Gastroesophageal sphincter (tissue), 4 donors: ENCODE measurements at regions not wholly inside any gene's neighbourhood (a gene's known extent, or its start where the extent isn't known, plus 50 kb on each side); places are given as distances from the start of the nearest gene placed in this dataset.

Experiments used
- ATAC-seq: fragments of 150-250 bp; one replicate; pipeline ENCODE4 v1.9.1; 2016; ENCODE audit warnings: mild to moderate bottlenecking, moderate library complexity
- H3K27ac ChIP-seq, 4 donors: fragments of 200-600 bp; sonication (generic) in 3 of 4; 1 replicate in 3 of 4; 2 replicates in 1 of 4; pipeline ENCODE4 v1.5.1; 2016 to 2019
- H3K27me3 ChIP-seq: fragments of 200-600 bp; sonication (generic); one replicate; pipeline ENCODE4 v1.5.1; 2019
- H3K36me3 ChIP-seq, 2 donors: fragments of 200-600 bp; sonication (generic); one replicate each; pipeline ENCODE4 v1.5.1; 2019; ENCODE audit warnings: control low read depth in 1 of 2
- H3K4me1 ChIP-seq, 3 donors: fragments of 200-600 bp; sonication (generic); 1 replicate in 2 of 3; 2 replicates in 1 of 3; pipeline ENCODE4 v1.5.1; 2016 to 2019; ENCODE audit warnings: control low read depth in 2 of 3
- H3K4me3 ChIP-seq, 2 donors: fragments of 200-600 bp; sonication (generic); one replicate each; pipeline ENCODE4 v1.5.1; 2019; ENCODE audit warnings: mild to moderate bottlenecking in 1 of 2, moderate library complexity in 1 of 2
- H3K9me3 ChIP-seq, 3 donors: fragments of 200-600 bp; sonication (generic); one replicate each; pipeline ENCODE4 v1.5.1; 2017 to 2019; ENCODE audit warnings: control low read depth in 2 of 3
- CTCF ChIP-seq, 4 experiments: fragments of 200-600 bp in 2 of 4; fragments of 450-650 bp in 2 of 4; sonication (generic) in 1 of 4; IDR thresholded peaks; one replicate each; pipeline ENCODE4 v1.5.1; 2017 to 2019; ENCODE audit warnings: antibody characterized with exemption in 4 of 4, mild to moderate bottlenecking in 2 of 4, moderate library complexity in 2 of 4
- EP300 ChIP-seq: sonication (generic); formaldehyde crosslinking; IDR thresholded peaks from one replicate; pipeline ENCODE4 v1.6.1; 2017; ENCODE audit warnings: antibody characterized with exemption, mild to moderate bottlenecking
- POLR2A ChIP-seq, 2 donors: fragments of 450-650 bp; IDR thresholded peaks; one replicate each; pipeline ENCODE4 v1.6.1; 2017; ENCODE audit warnings: antibody characterized with exemption in 2 of 2, mild to moderate bottlenecking in 2 of 2, moderate library complexity in 1 of 2
- POLR2AphosphoS5 ChIP-seq: sonication (generic); formaldehyde crosslinking; IDR thresholded peaks from one replicate; pipeline ENCODE4 v1.6.1; 2017; ENCODE audit warnings: antibody characterized with exemption
- WGBS, 2 donors: methylation state at CpG; one replicate each; pipeline ENCODE4 v1.1.5; 2018; ENCODE audit warnings: low coverage in 1 of 2; 5-methylcytosine and 5-hydroxymethylcytosine counted together

- TF ChIP-seq POLR2AphosphoS5: no peak
- no peak for TF ChIP-seq EP300
- TF ChIP-seq POLR2A (IDR thresholded peaks at IDR 0.05): no peak
- no peak for TF ChIP-seq CTCF (IDR thresholded peaks at IDR 0.05)
- H3K9me3 ChIP-seq: no peaks in the 10 kb centered on the region
- no peak for ATAC-seq
- no peaks in the 10 kb centered on the region for H3K4me1 ChIP-seq
- 88 to 93% methylated on average over 4 to 5 of the region's 5 CpGs for WGBS, 2 donors
- H3K4me3 ChIP-seq: no peak overlapping the region
- no peaks in the 10 kb centered on the region for H3K36me3 ChIP-seq
- H3K27ac ChIP-seq: no peak overlapping the region
- no peaks in the 10 kb centered on the region for H3K27me3 ChIP-seq
Measured at GRCh38 chr1:187046293-187046692, 217.5 kb downstream of the PLA2G4A start.

GRCh38 chr1:187047298-187047697 lies 218.5 kb downstream of the PLA2G4A start:
- no peak for ATAC-seq
- Histone ChIP-seq H3K4me3 (no peak overlapping the region), H3K27me3 (no peaks in the 10 kb centered on the region), H3K4me1 (no peaks in the 10 kb centered on the region), H3K36me3 (no peaks in the 10 kb centered on the region), H3K27ac (no peak overlapping the region), H3K9me3 (no peaks in the 10 kb centered on the region)
- TF ChIP-seq POLR2A (IDR thresholded peaks at IDR 0.05) (no peak), EP300 (no peak), CTCF (IDR thresholded peaks at IDR 0.05) (no peak), POLR2AphosphoS5 (no peak)
- WGBS, 2 donors: 66 to 95% methylated on average over 2 to 3 of the region's 5 CpGs

- Histone ChIP-seq H3K27ac (no peak overlapping the region), H3K4me1 (no peaks in the 10 kb centered on the region), H3K36me3 (no peaks in the 10 kb centered on the region), H3K4me3 (no peak overlapping the region), H3K27me3 (no peaks in the 10 kb centered on the region), H3K9me3 (no peaks in the 10 kb centered on the region)
- TF ChIP-seq EP300 (no peak), CTCF (IDR thresholded peaks at IDR 0.05) (peak in 3 of 4 experiments; percentile 11 to 55 (median 15))
- ATAC-seq: no peak
- 11 to 35% methylated on average over 2 to 4 of the region's 4 CpGs for WGBS, 2 donors
Measured at GRCh38 chr1:187051618-187052232, 223.0 kb downstream of the PLA2G4A start.

GRCh38 chr1:187053876-187054275 lies 225.1 kb downstream of the PLA2G4A start:
- no peak for ATAC-seq
- Histone ChIP-seq H3K27ac (no peak overlapping the region), H3K4me3 (no peak overlapping the region), H3K4me1 (no peaks in the 10 kb centered on the region), H3K27me3 (no peaks in the 10 kb centered on the region), H3K9me3 (no peaks in the 10 kb centered on the region), H3K36me3 (no peaks in the 10 kb centered on the region)
- 60 to 69% methylated on average over 2 to 4 of the region's 4 CpGs for WGBS, 2 donors
- no peak for TF ChIP-seq POLR2A (IDR thresholded peaks at IDR 0.05)
- no peak for TF ChIP-seq POLR2AphosphoS5

GRCh38 chr1:187054862-187055757 lies 226.4 kb downstream of the PLA2G4A start:
- no peak for TF ChIP-seq CTCF (IDR thresholded peaks at IDR 0.05)
- TF ChIP-seq EP300: no peak
- TF ChIP-seq POLR2A (IDR thresholded peaks at IDR 0.05): no peak
- no peak for TF ChIP-seq POLR2AphosphoS5
- H3K4me1 ChIP-seq: no peaks in the 10 kb centered on the region
- no peak overlapping the region for H3K4me3 ChIP-seq
- no peak for ATAC-seq
- H3K9me3 ChIP-seq: no peaks in the 10 kb centered on the region
- WGBS, 2 donors: 58 to 78% methylated on average over 2 to 3 of the region's 3 CpGs
- no peak overlapping the region for H3K27ac ChIP-seq
- no peaks in the 10 kb centered on the region for H3K36me3 ChIP-seq
- H3K27me3 ChIP-seq: no peaks in the 10 kb centered on the region
